ENCODE measurements at regions not wholly inside any gene's neighbourhood (a gene's known extent, or its start where the extent isn't known, plus 50 kb on each side); places are given as distances from the start of the nearest gene placed in this dataset.
"Not testable (repeated sequence)": the region's sequence is repeated elsewhere in the genome, so short reads cannot be mapped to it uniquely, and the experiment has no call there.

DNA sequence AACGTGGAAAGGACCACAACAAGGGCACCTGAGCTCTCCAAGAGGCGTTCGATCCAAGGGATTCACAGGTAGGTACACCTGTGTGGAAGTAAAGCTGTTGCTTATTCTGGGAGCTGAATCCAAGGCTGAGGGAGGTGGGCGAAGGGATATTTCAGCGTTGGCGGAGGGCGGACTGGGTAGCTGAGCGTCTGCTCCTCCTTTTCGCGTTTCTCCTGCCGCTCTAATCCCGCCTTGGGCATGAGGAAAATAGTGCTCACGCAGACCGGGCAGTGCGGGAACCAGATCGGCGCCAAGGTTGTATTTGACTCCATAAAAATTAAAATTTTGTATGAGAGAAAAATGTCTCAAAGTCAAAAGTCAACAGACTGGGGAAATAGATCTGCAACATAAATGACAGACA lies 3966.2 kb upstream of the OR11H1 start:
- H3K79me2 ChIP-seq (ENCODE audit: control insufficient read depth, insufficient read depth, low read length); DNase-seq (ENCODE audit: low read depth in 2 of 2); H3K4me3 ChIP-seq (replicated peaks in 1 of 4; ENCODE audit: control extremely low read depth in 1 of 4, insufficient read depth in 1 of 4, low read depth in 3 of 4, low read length in 4 of 4); H3K27ac ChIP-seq (ENCODE audit: insufficient read depth, low read length); H3K27me3 ChIP-seq (ENCODE audit: control insufficient read depth, insufficient read depth, low read length); H3K9me3 ChIP-seq (ENCODE audit: control insufficient read depth, insufficient read depth, low read depth, low read length); H3K36me3 ChIP-seq (ENCODE audit: control insufficient read depth, insufficient read depth, low read length); H2AFZ ChIP-seq (ENCODE audit: low read length); H4K20me1 ChIP-seq (ENCODE audit: control insufficient read depth, extremely low read depth, insufficient read depth, low read length); H3K4me2 ChIP-seq (ENCODE audit: extremely low read depth, insufficient read depth, low read length); H3K9ac ChIP-seq (ENCODE audit: insufficient read depth, low read length); H3K4me1 ChIP-seq (ENCODE audit: control insufficient read depth, extremely low read depth, insufficient read depth, low read length): not testable (repeated sequence)

DNA sequence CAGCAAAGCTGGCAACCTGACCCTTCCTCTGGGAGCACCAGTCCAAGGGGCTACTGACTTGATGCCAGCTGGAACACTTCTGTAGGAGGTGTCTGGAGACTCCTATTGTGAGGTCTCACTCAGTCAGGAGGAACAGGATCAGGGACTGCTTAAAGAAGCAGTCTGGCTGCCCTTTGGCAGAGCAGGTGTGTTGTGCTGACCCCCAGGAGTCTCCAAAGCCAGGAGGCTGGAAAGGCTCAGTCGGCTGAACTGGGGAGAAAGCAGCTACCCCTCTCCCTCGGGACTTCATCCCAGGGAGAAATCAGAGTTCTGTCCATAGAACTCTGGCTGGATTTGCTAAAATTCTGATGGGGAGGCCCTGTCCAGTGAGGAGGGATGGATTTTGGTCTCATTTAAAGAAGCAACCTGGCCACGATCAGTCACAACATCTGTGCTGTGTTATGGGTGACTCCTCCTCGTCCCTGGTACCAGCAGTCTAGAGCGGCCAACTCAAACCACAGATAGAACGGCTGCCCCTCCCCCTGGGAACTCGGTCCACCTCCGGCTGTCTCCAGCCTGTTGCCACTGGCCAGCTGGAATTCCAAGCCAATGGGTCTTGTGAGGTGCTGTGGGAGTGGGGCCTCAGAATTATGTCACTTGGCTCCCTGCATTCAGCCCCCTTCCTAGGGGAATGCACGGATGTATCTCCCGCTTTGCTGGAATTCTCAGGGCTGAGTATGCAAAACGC lies 3959.0 kb upstream of the OR11H1 start:
- not testable (repeated sequence) for H3K4me2 ChIP-seq (ENCODE audit: extremely low read depth, insufficient read depth, low read length); H3K36me3 ChIP-seq (ENCODE audit: control insufficient read depth, insufficient read depth, low read length); DNase-seq (ENCODE audit: low read depth in 2 of 2); H3K9me3 ChIP-seq (ENCODE audit: control insufficient read depth, insufficient read depth, low read depth, low read length); H3K4me1 ChIP-seq (ENCODE audit: control insufficient read depth, extremely low read depth, insufficient read depth, low read length); H3K9ac ChIP-seq (ENCODE audit: insufficient read depth, low read length); H3K27ac ChIP-seq (ENCODE audit: insufficient read depth, low read length); H3K27me3 ChIP-seq (ENCODE audit: control insufficient read depth, insufficient read depth, low read length); H3K79me2 ChIP-seq (ENCODE audit: control insufficient read depth, insufficient read depth, low read length); H4K20me1 ChIP-seq (ENCODE audit: control insufficient read depth, extremely low read depth, insufficient read depth, low read length); H2AFZ ChIP-seq (ENCODE audit: low read length); H3K4me3 ChIP-seq (replicated peaks in 1 of 4; ENCODE audit: control extremely low read depth in 1 of 4, insufficient read depth in 1 of 4, low read depth in 3 of 4, low read length in 4 of 4)

- H3K79me2 ChIP-seq (ENCODE audit: control insufficient read depth, insufficient read depth, low read length); H3K4me2 ChIP-seq (ENCODE audit: extremely low read depth, insufficient read depth, low read length); H4K20me1 ChIP-seq (ENCODE audit: control insufficient read depth, extremely low read depth, insufficient read depth, low read length); H3K27me3 ChIP-seq (ENCODE audit: control insufficient read depth, insufficient read depth, low read length); H2AFZ ChIP-seq (ENCODE audit: low read length); H3K27ac ChIP-seq (ENCODE audit: insufficient read depth, low read length); H3K4me3 ChIP-seq (replicated peaks in 1 of 4; ENCODE audit: control extremely low read depth in 1 of 4, insufficient read depth in 1 of 4, low read depth in 3 of 4, low read length in 4 of 4); H3K9me3 ChIP-seq (ENCODE audit: control insufficient read depth, insufficient read depth, low read depth, low read length); DNase-seq (ENCODE audit: low read depth in 2 of 2); H3K4me1 ChIP-seq (ENCODE audit: control insufficient read depth, extremely low read depth, insufficient read depth, low read length); H3K9ac ChIP-seq (ENCODE audit: insufficient read depth, low read length); H3K36me3 ChIP-seq (ENCODE audit: control insufficient read depth, insufficient read depth, low read length): not testable (repeated sequence)
These were observed 3958.4 kb upstream of the OR11H1 start for GRCh38 chr22:11569564-11569940.

DNA sequence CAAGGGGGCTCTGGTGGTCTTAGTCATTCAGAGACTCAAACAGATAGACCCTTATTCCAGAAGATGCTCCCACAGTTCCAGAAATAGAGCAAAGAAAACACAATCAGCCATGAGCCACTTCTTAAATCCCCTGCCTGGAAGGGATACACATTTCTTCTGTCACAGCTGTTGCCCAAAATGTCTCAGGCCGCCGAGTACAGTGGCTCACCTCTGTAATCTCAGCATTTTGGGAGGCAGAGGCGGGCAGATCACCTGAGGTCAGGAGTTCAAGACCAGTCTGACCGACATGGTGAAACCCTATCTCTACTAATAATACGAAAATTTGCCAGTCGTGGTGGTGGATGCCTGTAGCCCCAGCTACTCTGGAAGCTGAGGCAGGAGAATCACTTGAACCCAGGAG lies 3954.8 kb upstream of the OR11H1 start:
- not testable (repeated sequence) for DNase-seq (ENCODE audit: low read depth in 2 of 2); H4K20me1 ChIP-seq (ENCODE audit: control insufficient read depth, extremely low read depth, insufficient read depth, low read length); H3K4me2 ChIP-seq (ENCODE audit: extremely low read depth, insufficient read depth, low read length); H2AFZ ChIP-seq (ENCODE audit: low read length); H3K9me3 ChIP-seq (ENCODE audit: control insufficient read depth, insufficient read depth, low read depth, low read length); H3K4me1 ChIP-seq (ENCODE audit: control insufficient read depth, extremely low read depth, insufficient read depth, low read length); H3K9ac ChIP-seq (ENCODE audit: insufficient read depth, low read length); H3K27ac ChIP-seq (ENCODE audit: insufficient read depth, low read length); H3K27me3 ChIP-seq (ENCODE audit: control insufficient read depth, insufficient read depth, low read length); H3K4me3 ChIP-seq (replicated peaks in 1 of 4; ENCODE audit: control extremely low read depth in 1 of 4, insufficient read depth in 1 of 4, low read depth in 3 of 4, low read length in 4 of 4); H3K36me3 ChIP-seq (ENCODE audit: control insufficient read depth, insufficient read depth, low read length); H3K79me2 ChIP-seq (ENCODE audit: control insufficient read depth, insufficient read depth, low read length)

GRCh38 chr22:11574231-11574630 lies 3953.8 kb upstream of the OR11H1 start:
- not testable (repeated sequence) for H3K4me3 ChIP-seq (replicated peaks in 1 of 4; ENCODE audit: control extremely low read depth in 1 of 4, insufficient read depth in 1 of 4, low read depth in 3 of 4, low read length in 4 of 4); H3K79me2 ChIP-seq (ENCODE audit: control insufficient read depth, insufficient read depth, low read length); H2AFZ ChIP-seq (ENCODE audit: low read length); H3K27ac ChIP-seq (ENCODE audit: insufficient read depth, low read length); H4K20me1 ChIP-seq (ENCODE audit: control insufficient read depth, extremely low read depth, insufficient read depth, low read length); H3K9ac ChIP-seq (ENCODE audit: insufficient read depth, low read length); H3K27me3 ChIP-seq (ENCODE audit: control insufficient read depth, insufficient read depth, low read length); DNase-seq (ENCODE audit: low read depth in 2 of 2); H3K4me1 ChIP-seq (ENCODE audit: control insufficient read depth, extremely low read depth, insufficient read depth, low read length); H3K9me3 ChIP-seq (ENCODE audit: control insufficient read depth, insufficient read depth, low read depth, low read length); H3K36me3 ChIP-seq (ENCODE audit: control insufficient read depth, insufficient read depth, low read length); H3K4me2 ChIP-seq (ENCODE audit: extremely low read depth, insufficient read depth, low read length)

- H2AFZ ChIP-seq (ENCODE audit: low read length); H3K9ac ChIP-seq (ENCODE audit: insufficient read depth, low read length); DNase-seq (ENCODE audit: low read depth in 2 of 2); H3K4me1 ChIP-seq (ENCODE audit: control insufficient read depth, extremely low read depth, insufficient read depth, low read length); H3K27me3 ChIP-seq (ENCODE audit: control insufficient read depth, insufficient read depth, low read length); H3K27ac ChIP-seq (ENCODE audit: insufficient read depth, low read length); H4K20me1 ChIP-seq (ENCODE audit: control insufficient read depth, extremely low read depth, insufficient read depth, low read length); H3K9me3 ChIP-seq (ENCODE audit: control insufficient read depth, insufficient read depth, low read depth, low read length); H3K4me3 ChIP-seq (replicated peaks in 1 of 4; ENCODE audit: control extremely low read depth in 1 of 4, insufficient read depth in 1 of 4, low read depth in 3 of 4, low read length in 4 of 4); H3K36me3 ChIP-seq (ENCODE audit: control insufficient read depth, insufficient read depth, low read length); H3K4me2 ChIP-seq (ENCODE audit: extremely low read depth, insufficient read depth, low read length); H3K79me2 ChIP-seq (ENCODE audit: control insufficient read depth, insufficient read depth, low read length): not testable (repeated sequence)
These were observed 3953.3 kb upstream of the OR11H1 start for GRCh38 chr22:11574659-11575058.

- not testable (repeated sequence) for H3K27me3 ChIP-seq (ENCODE audit: control insufficient read depth, insufficient read depth, low read length)
These were observed 3951.3 kb upstream of the OR11H1 start for GRCh38 chr22:11576740-11577139.

More at GRCh38 chr22:11576740-11577139, 3951.3 kb upstream of the OR11H1 start:
- H3K4me1 ChIP-seq (ENCODE audit: control insufficient read depth, extremely low read depth, insufficient read depth, low read length); H3K9me3 ChIP-seq (ENCODE audit: control insufficient read depth, insufficient read depth, low read depth, low read length); H2AFZ ChIP-seq (ENCODE audit: low read length); H4K20me1 ChIP-seq (ENCODE audit: control insufficient read depth, extremely low read depth, insufficient read depth, low read length); H3K9ac ChIP-seq (ENCODE audit: insufficient read depth, low read length); DNase-seq (ENCODE audit: low read depth in 2 of 2); H3K4me3 ChIP-seq (replicated peaks in 1 of 4; ENCODE audit: control extremely low read depth in 1 of 4, insufficient read depth in 1 of 4, low read depth in 3 of 4, low read length in 4 of 4); H3K36me3 ChIP-seq (ENCODE audit: control insufficient read depth, insufficient read depth, low read length); H3K27ac ChIP-seq (ENCODE audit: insufficient read depth, low read length); H3K79me2 ChIP-seq (ENCODE audit: control insufficient read depth, insufficient read depth, low read length); H3K4me2 ChIP-seq (ENCODE audit: extremely low read depth, insufficient read depth, low read length): not testable (repeated sequence)

Data from fibroblast of lung (primary cell).